Ishikawa (cell line): ENCODE measurements at regions not wholly inside any gene's neighbourhood (a gene's known extent, or its start where the extent isn't known, plus 50 kb on each side); places are given as distances from the start of the nearest gene placed in this dataset.

Source experiments
- CEBPB ChIP-seq: IDR thresholded peaks from 2 replicates; pipeline ENCODE4 v1.6.1; 2012
- CREB1 ChIP-seq: IDR thresholded peaks from 2 replicates; pipeline ENCODE4 v1.6.1; 2012; ENCODE audit warnings: low read depth
- EGR1 ChIP-seq: IDR thresholded peaks from 2 replicates; pipeline ENCODE4 v1.6.1; 2012
- EP300 ChIP-seq: IDR thresholded peaks from 2 replicates; pipeline ENCODE4 v1.6.1; 2012; ENCODE audit warnings: borderline replicate concordance
- FOXM1 ChIP-seq: IDR thresholded peaks from 2 replicates; pipeline ENCODE4 v1.6.1; 2012; ENCODE audit warnings: low read depth, borderline replicate concordance
- NFIC ChIP-seq: IDR thresholded peaks from 2 replicates; pipeline ENCODE4 v1.6.1; 2012
- RAD21 ChIP-seq: IDR thresholded peaks from 2 replicates; pipeline ENCODE4 v1.6.1; 2012; ENCODE audit warnings: low read depth
- TAF1 ChIP-seq: IDR thresholded peaks from 2 replicates; pipeline ENCODE4 v1.6.1; 2012; ENCODE audit warnings: low read depth, mild to moderate bottlenecking
- TCF12 ChIP-seq: IDR thresholded peaks from 2 replicates; pipeline ENCODE4 v1.6.1; 2012; ENCODE audit warnings: low read depth
- TEAD4 ChIP-seq: IDR thresholded peaks from 2 replicates; pipeline ENCODE4 v1.6.1; 2012
- YY1 ChIP-seq: IDR thresholded peaks from 2 replicates; pipeline ENCODE4 v1.6.1; 2012; ENCODE audit warnings: low read depth
- ZBTB7A ChIP-seq: IDR thresholded peaks from 2 replicates; pipeline ENCODE4 v1.6.1; 2012; ENCODE audit warnings: low read depth
- TF ChIP-seq, protein P1 (sequence below): IDR thresholded peaks from 2 replicates; pipeline ENCODE4 v1.6.1; 2012; ENCODE audit warnings: low read depth, mild to moderate bottlenecking
- TF ChIP-seq, protein P2 (sequence below): IDR thresholded peaks from 2 replicates; pipeline ENCODE4 v1.6.1; 2012
- TF ChIP-seq, protein P3 (sequence below): IDR thresholded peaks from 2 replicates; pipeline ENCODE4 v1.6.1; 2012

DNA sequence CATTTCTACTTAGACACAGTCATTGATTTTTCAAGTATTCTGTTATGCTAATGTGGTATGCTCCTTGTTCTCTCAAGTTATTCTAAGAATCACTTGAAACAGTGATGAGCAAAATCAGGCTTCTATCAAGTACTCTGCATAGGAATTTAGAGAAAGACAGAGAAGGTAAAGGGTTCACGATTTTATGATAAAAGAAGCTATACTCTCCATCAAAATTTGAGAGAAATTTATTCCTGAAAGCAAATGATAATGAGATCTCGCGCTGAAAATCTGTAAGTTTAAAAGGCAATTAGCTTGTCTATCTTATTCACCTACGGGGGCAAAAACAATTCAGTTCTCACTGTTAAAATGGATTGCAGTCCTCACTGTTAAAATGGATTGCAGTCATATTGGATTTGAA lies 1404.3 kb upstream of the FLRT2 start:
- TF ChIP-seq EGR1 (no peak), TAF1 (no peak), YY1 (no peak), TCF12 (no peak), FOXM1 (no peak), RAD21 (no peak), CEBPB (no peak), ZBTB7A (no peak), EP300 (no peak), NFIC (no peak), CREB1 (no peak), TEAD4 (no peak)
- TF ChIP-seq, protein P1, sequence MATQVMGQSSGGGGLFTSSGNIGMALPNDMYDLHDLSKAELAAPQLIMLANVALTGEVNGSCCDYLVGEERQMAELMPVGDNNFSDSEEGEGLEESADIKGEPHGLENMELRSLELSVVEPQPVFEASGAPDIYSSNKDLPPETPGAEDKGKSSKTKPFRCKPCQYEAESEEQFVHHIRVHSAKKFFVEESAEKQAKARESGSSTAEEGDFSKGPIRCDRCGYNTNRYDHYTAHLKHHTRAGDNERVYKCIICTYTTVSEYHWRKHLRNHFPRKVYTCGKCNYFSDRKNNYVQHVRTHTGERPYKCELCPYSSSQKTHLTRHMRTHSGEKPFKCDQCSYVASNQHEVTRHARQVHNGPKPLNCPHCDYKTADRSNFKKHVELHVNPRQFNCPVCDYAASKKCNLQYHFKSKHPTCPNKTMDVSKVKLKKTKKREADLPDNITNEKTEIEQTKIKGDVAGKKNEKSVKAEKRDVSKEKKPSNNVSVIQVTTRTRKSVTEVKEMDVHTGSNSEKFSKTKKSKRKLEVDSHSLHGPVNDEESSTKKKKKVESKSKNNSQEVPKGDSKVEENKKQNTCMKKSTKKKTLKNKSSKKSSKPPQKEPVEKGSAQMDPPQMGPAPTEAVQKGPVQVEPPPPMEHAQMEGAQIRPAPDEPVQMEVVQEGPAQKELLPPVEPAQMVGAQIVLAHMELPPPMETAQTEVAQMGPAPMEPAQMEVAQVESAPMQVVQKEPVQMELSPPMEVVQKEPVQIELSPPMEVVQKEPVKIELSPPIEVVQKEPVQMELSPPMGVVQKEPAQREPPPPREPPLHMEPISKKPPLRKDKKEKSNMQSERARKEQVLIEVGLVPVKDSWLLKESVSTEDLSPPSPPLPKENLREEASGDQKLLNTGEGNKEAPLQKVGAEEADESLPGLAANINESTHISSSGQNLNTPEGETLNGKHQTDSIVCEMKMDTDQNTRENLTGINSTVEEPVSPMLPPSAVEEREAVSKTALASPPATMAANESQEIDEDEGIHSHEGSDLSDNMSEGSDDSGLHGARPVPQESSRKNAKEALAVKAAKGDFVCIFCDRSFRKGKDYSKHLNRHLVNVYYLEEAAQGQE, result no peak
- TF ChIP-seq, protein P2, sequence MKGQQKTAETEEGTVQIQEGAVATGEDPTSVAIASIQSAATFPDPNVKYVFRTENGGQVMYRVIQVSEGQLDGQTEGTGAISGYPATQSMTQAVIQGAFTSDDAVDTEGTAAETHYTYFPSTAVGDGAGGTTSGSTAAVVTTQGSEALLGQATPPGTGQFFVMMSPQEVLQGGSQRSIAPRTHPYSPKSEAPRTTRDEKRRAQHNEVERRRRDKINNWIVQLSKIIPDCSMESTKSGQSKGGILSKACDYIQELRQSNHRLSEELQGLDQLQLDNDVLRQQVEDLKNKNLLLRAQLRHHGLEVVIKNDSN, result no peak
- TF ChIP-seq, protein P3, sequence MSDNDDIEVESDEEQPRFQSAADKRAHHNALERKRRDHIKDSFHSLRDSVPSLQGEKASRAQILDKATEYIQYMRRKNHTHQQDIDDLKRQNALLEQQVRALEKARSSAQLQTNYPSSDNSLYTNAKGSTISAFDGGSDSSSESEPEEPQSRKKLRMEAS, result no peak

DNA sequence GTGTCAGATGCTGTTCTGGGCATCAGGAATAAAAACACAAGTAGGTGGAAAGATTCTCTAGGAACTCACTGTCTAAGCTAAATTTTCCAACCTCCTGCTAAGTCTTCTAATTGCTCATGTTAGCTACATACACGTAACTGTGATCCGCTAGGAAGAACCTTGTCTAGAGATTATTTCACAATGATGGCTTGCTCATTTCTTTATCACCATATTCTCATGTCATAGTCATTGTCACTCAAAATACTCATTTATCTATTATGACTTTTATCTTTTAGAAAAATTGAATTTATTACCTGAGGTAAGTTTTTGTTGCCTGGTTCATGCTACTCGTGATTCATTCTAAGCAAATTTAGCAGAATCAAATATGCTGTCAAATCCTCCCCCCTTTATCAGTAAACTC lies 1402.4 kb upstream of the FLRT2 start:
- TF ChIP-seq RAD21 (no peak), CREB1 (no peak), NFIC (no peak), FOXM1 (no peak), TAF1 (no peak), EP300 (no peak)

DNA sequence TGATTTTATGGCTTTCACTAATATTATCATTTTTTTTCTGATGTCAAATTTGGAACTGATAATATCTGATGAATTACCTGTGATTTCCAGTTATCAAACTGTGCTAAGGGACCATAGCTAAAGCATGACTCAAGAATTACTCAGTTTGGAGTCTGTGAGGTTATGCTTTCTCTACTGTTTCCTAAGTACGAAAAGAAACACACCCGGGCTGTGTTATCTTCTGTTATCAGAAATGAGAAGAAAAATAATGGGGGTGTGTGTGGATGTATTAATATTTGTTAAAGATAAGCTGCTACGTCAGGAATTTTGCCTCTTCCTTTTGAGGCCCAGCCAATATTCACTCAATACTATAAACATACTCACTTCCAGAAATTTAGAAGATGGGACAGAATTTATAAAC lies 1401.9 kb upstream of the FLRT2 start:
- TF ChIP-seq YY1 (no peak), TAF1 (no peak), RAD21 (no peak), NFIC (no peak), ZBTB7A (no peak), FOXM1 (no peak), EGR1 (no peak)
- TF ChIP-seq, protein P3, result no peak
- TF ChIP-seq, protein P2, result no peak
- TF ChIP-seq, protein P1, result no peak

DNA sequence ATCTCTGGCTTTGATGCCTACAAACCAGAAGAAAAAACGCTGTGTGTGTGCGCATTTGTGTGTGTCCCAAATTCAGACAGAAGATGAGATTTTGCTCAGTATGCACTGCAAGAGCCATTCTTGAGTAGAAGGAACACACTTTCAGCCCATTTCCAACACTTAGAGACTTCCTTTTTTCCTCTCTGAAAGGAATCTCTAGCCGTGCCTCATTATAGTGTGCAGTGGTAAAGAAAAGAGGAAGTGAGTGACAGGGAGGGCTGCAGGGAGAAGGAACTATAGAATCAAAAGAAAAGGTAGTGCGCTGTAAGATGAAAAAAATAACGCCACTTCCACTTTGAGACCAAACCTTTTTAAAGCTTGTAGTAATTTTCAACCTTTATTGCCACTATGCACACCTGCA lies 1400.9 kb upstream of the FLRT2 start:
- TF ChIP-seq, protein P1, result no peak
- TF ChIP-seq YY1 (no peak), EGR1 (no peak), TAF1 (no peak), TCF12 (no peak)
- TF ChIP-seq, protein P3, result no peak
- TF ChIP-seq, protein P2, result no peak
